ENCODE measurements at regions not wholly inside any gene's neighbourhood (a gene's known extent, or its start where the extent isn't known, plus 50 kb on each side); places are given as distances from the start of the nearest gene placed in this dataset.

GRCh38 chr5:89229331-89230070 is 346.5 kb upstream of the MEF2C start:
- no peak for DNase-seq
- in situ Hi-C loops (cut with MboI; ENCODE audit: low pct_ligation_motif_present in 1 of 4, low pct_unique_long_range_greater_than_20kb in 1 of 4, low sequenced_read_pairs in 3 of 4): no loop called here
- 96% methylated on average over 8 of the region's 8 CpGs; no CpG with 5 or more reads in 1 of the 2 donors for WGBS, 2 donors (ENCODE audit: low coverage in 1 of 2)
- H3K4me3 ChIP-seq: no peak overlapping the region
- H3K4me1 ChIP-seq: no peaks in the 10 kb centered on the region
- intact Hi-C loops (cut with DNase I; ENCODE audit: low total_unique reads): no loop called here
- no peak overlapping the region for H3K27ac ChIP-seq
- H3K9me3 ChIP-seq: no peaks in the 10 kb centered on the region
- H3K36me3 ChIP-seq: no peaks in the 10 kb centered on the region
- TF ChIP-seq CTCF (IDR thresholded peaks at IDR 0.05) (no peak), EP300 (IDR thresholded peaks at IDR 0.05; ENCODE audit: low read depth) (no peak), POLR2A (IDR thresholded peaks at IDR 0.05) (no peak), POLR2AphosphoS5 (IDR thresholded peaks at IDR 0.05) (no peak)
- no peaks in the 10 kb centered on the region for H3K27me3 ChIP-seq

- in situ Hi-C loops (cut with MboI; ENCODE audit: low pct_ligation_motif_present in 1 of 4, low pct_unique_long_range_greater_than_20kb in 1 of 4, low sequenced_read_pairs in 3 of 4) (no loop called here), intact Hi-C loops (cut with DNase I; ENCODE audit: low total_unique reads) (no loop called here)
- Histone ChIP-seq H3K27ac (no peak overlapping the region), H3K4me3 (no peak overlapping the region), H3K36me3 (no peaks in the 10 kb centered on the region), H3K4me1 (no peaks in the 10 kb centered on the region), H3K27me3 (no peaks in the 10 kb centered on the region), H3K9me3 (no peaks in the 10 kb centered on the region)
- 87 to 100% methylated on average over 1 of the region's 1 CpG for WGBS, 2 donors (ENCODE audit: low coverage in 1 of 2)
- no peak for DNase-seq
- TF ChIP-seq EP300 (IDR thresholded peaks at IDR 0.05; ENCODE audit: low read depth) (no peak), POLR2AphosphoS5 (IDR thresholded peaks at IDR 0.05) (no peak), POLR2A (IDR thresholded peaks at IDR 0.05) (no peak), CTCF (IDR thresholded peaks at IDR 0.05) (no peak)
Measured at GRCh38 chr5:89228355-89228754, 345.4 kb upstream of the MEF2C start.

GRCh38 chr5:89218364-89218763 is 335.4 kb upstream of the MEF2C start:
- Histone ChIP-seq H3K36me3 (no peaks in the 10 kb centered on the region), H3K27me3 (no peaks in the 10 kb centered on the region), H3K27ac (no peak overlapping the region), H3K9me3 (no peaks in the 10 kb centered on the region), H3K4me3 (no peak overlapping the region), H3K4me1 (no peaks in the 10 kb centered on the region)
- intact Hi-C loops (cut with DNase I; ENCODE audit: low total_unique reads) (no loop called here), in situ Hi-C loops (cut with MboI; ENCODE audit: low pct_ligation_motif_present in 1 of 4, low pct_unique_long_range_greater_than_20kb in 1 of 4, low sequenced_read_pairs in 3 of 4) (no loop called here)
- no peak for DNase-seq
- TF ChIP-seq CTCF (IDR thresholded peaks at IDR 0.05) (no peak), EP300 (IDR thresholded peaks at IDR 0.05; ENCODE audit: low read depth) (no peak), POLR2AphosphoS5 (IDR thresholded peaks at IDR 0.05) (no peak), POLR2A (IDR thresholded peaks at IDR 0.05) (no peak)
- WGBS, 2 donors (ENCODE audit: low coverage in 1 of 2): 85 to 88% methylated on average over 3 of the region's 3 CpGs

- WGBS, 2 donors (ENCODE audit: low coverage in 1 of 2): 84 to 85% methylated on average over 3 of the region's 3 CpGs
- intact Hi-C loops (cut with DNase I; ENCODE audit: low total_unique reads): no loop called here
- no peaks in the 10 kb centered on the region for H3K9me3 ChIP-seq
- H3K36me3 ChIP-seq: no peaks in the 10 kb centered on the region
- in situ Hi-C loops (cut with MboI; ENCODE audit: low pct_ligation_motif_present in 1 of 4, low pct_unique_long_range_greater_than_20kb in 1 of 4, low sequenced_read_pairs in 3 of 4): no loop called here
- TF ChIP-seq POLR2A (IDR thresholded peaks at IDR 0.05): no peak
- no peak for TF ChIP-seq EP300 (IDR thresholded peaks at IDR 0.05; ENCODE audit: low read depth)
- TF ChIP-seq POLR2AphosphoS5 (IDR thresholded peaks at IDR 0.05): no peak
- no peak for TF ChIP-seq CTCF (IDR thresholded peaks at IDR 0.05)
- no peak overlapping the region for H3K4me3 ChIP-seq
- H3K4me1 ChIP-seq: no peaks in the 10 kb centered on the region
- H3K27me3 ChIP-seq: no peaks in the 10 kb centered on the region
- H3K27ac ChIP-seq: no peak overlapping the region
- DNase-seq: no peak
Measured at GRCh38 chr5:89216606-89217005, 333.6 kb upstream of the MEF2C start.
